ENCODE measurements at regions not wholly inside any gene's neighbourhood (a gene's known extent, or its start where the extent isn't known, plus 50 kb on each side); places are given as distances from the start of the nearest gene placed in this dataset.

DNA sequence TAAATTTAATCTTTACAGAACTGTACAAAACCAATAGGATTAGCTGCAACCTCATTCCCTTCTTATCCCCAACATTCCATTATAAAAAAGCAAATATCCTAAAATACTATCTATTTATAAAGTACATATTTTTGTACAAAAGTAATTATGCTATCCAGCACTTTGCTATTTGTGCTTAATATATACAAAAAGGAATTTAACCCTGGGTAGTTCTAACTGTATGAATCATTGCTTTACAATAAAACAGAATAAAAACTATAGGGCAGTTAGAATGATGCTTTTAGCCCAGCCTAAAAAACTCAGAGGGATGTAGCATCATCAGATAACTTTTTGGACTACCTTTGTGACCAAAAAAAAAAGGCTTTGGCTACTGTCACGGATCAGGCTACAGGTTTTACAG lies 49.9 kb upstream of the KLHL31 start:
- H3K79me2 ChIP-seq (ENCODE audit: insufficient read depth, low read length) = no peaks in the 10 kb centered on the region
- H3K27me3 ChIP-seq (ENCODE audit: insufficient read depth, low read length, poor library complexity, severe bottlenecking) = no peaks in the 10 kb centered on the region
- no peak overlapping the region for H2AFZ ChIP-seq (ENCODE audit: low read length)
- TF ChIP-seq EZH2phosphoT487 (IDR thresholded peaks at IDR 0.05; ENCODE audit: borderline replicate concordance) = no peak
- TF ChIP-seq, protein P1, sequence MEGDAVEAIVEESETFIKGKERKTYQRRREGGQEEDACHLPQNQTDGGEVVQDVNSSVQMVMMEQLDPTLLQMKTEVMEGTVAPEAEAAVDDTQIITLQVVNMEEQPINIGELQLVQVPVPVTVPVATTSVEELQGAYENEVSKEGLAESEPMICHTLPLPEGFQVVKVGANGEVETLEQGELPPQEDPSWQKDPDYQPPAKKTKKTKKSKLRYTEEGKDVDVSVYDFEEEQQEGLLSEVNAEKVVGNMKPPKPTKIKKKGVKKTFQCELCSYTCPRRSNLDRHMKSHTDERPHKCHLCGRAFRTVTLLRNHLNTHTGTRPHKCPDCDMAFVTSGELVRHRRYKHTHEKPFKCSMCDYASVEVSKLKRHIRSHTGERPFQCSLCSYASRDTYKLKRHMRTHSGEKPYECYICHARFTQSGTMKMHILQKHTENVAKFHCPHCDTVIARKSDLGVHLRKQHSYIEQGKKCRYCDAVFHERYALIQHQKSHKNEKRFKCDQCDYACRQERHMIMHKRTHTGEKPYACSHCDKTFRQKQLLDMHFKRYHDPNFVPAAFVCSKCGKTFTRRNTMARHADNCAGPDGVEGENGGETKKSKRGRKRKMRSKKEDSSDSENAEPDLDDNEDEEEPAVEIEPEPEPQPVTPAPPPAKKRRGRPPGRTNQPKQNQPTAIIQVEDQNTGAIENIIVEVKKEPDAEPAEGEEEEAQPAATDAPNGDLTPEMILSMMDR (conservative IDR thresholded peaks at IDR 0.05; ENCODE audit: low read length) = no peak
- no peak overlapping the region for H3K4me3 ChIP-seq (ENCODE audit: low read length, poor library complexity, severe bottlenecking)
- H3F3A ChIP-seq (ENCODE audit: low read depth) = no peaks in the 10 kb centered on the region
- H3K9me2 ChIP-seq (replicated peaks; ENCODE audit: low read depth, low read length) = no peaks in the 10 kb centered on the region
- no peaks in the 10 kb centered on the region for H3K36me3 ChIP-seq (ENCODE audit: insufficient read depth, low read length)
- no peaks in the 10 kb centered on the region for H3K4me1 ChIP-seq (ENCODE audit: insufficient read depth, low read length, poor library complexity, severe bottlenecking)
- H3K9me3 ChIP-seq (ENCODE audit: insufficient read depth, low read depth, low read length) = no peaks in the 10 kb centered on the region
- no peak overlapping the region for H3K4me2 ChIP-seq (ENCODE audit: low read depth, low read length, poor library complexity, severe bottlenecking)
- no peaks in the 10 kb centered on the region for H4K20me1 ChIP-seq (ENCODE audit: insufficient read depth, low read length, poor library complexity, severe bottlenecking)
- no peak overlapping the region for H3K9ac ChIP-seq (ENCODE audit: low read depth, low read length, poor library complexity, severe bottlenecking)
